HG03060 (cell line): ENCODE measurements at regions not wholly inside any gene's neighbourhood (a gene's known extent, or its start where the extent isn't known, plus 50 kb on each side); places are given as distances from the start of the nearest gene placed in this dataset.

Source experiments
- ATAC-seq: cut with Tn5 transposase; IDR thresholded peaks from one replicate; pipeline ENCODE4 v1.9.1; 2021; ENCODE audit warnings: low read depth, moderate number of reproducible peaks; ENCODE audit not compliant: unreplicated experiment

DNA sequence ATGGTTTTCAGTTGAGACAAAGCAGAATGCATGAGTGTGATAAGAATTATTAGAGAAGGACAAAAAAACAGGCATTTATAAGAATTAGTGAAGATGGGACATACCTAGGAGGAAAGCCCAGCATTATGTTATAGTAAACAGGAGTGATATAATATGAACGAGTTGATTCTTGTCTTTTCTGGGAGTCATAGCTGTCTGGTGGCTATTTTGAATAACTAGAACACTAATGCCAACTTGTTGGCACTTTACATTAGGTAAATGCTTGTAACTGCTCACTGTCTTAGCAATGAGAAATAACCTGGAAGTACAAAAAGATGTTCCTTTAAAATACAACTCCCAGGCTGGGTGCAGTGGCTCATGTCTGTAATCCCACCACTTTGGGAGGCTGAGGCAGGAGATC is 540.8 kb upstream of the SPHKAP start:
- ATAC-seq = no peak

DNA sequence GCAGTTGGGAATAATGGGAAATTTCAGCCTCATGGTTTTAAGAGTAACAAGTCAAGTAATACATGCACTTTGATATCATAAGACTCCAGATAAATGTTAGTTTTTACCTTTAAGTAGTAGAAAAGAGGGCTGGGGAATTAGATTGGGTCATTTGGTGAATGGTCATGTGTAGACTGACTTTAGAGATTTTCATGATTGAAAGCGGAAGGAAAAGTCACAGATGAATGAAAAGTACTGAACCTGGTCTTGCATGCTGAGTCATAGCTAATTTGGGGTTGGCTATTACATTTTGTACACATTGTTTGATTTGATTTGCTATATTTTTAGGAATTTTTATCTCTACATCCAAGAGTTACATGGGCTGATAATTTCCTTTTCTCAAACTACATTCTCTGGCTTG is 539.4 kb upstream of the SPHKAP start:
- ATAC-seq = no peak

DNA sequence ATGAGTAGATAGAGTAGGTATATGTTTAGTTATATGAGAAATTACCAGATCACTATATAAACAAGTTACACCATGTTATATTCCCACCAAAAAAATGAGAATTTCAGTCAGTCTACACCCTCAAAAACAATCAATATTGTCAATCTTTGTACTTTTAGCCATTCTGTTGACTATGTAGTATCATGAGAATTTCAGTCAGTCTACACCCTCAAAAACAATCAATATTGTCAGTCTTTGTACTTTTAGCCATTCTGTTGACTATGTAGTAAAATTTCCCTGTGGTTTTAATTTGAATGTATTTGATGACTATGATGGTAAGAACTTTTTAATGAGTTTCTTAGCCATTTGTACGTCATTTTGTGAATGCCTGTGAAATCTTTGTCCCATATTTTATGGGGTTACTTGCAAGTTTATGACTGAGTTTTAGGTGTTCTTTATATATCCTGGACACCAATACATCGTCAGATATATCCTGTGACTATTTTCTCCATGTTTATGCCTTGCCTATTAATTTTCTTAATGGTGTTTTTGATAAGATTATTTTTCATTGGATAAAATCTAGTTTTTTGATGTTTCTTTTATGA is 528.4 kb upstream of the SPHKAP start:
- ATAC-seq = no peak

GRCh38 chr2:228707846-228708245 is 526.4 kb upstream of the SPHKAP start:
- ATAC-seq = no peak

DNA sequence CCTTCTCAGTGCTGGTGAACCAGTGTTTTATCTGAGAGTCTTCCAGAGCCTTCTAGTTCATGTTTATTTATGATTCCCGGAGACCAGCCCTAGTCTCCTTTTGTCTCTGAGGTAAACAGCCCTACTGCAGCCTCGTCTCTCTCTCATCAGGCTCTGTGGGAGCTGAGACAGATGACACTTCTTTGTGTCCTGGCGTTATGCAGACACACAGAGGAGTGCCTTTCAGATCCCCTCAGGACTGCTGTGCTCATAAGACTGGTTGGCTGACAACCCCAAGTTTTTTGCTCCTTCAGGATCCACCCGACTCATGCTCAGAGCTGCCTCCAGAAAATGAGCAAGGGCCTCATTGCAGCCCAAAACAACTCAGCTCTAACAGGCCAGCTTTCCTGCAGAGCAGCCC is 523.8 kb upstream of the SPHKAP start:
- no peak for ATAC-seq

DNA sequence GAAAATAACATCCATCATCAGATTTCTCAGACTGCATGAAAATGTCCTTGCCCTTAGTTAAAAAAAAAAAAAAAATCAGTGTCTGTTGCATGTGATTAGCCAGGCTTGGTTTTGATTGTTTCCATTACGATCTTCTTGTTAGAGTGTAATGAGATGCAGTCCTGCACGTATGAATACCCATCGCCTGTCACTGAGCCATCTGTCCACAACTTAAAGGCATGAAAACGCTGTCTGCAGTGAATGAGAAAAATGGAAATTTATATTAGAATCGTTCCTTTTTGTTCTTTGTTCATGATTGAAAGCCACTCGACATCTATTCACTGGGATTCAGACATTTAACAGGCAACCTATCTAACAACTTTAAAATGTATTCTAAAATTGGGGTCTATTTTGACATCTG is 521.7 kb upstream of the SPHKAP start:
- no peak for ATAC-seq

DNA sequence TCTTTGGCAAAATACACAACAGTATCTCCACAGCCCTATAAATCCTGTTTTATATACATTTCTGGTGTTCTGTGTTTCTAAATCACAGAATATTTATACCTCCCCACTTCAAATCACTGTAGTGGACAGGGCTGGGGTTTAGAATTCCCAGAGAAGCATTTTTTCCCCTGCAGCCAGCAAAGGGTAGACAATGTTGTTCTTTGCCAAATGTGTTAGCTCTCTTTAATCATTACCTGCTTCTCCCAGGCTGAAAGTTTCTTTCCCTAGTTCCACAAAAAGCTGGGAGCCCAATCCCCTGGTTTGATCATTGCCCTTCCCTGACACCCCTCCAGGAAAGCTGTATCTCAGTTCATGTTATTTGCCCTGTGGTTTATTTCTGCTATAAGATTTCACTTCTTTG is 520.0 kb upstream of the SPHKAP start:
- no peak for ATAC-seq

DNA sequence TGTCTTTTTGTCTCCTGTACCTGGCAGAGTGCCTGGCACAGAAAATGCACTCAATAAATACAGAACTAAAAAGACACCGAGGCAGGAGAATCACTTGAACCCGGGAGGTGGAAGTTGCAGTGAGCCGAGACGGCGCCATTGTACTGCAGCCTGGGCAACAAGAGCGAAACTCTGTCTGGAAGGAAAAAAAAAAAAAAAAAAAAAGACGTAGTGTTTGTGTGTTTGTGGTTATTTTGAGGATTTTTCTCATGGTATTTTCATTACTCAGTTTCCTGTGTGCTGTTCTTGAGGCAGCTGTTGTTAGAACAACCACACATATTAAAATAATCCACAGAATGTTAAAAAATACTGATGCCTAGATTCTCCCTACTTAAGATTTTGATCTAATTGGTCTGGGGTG is 519.2 kb upstream of the SPHKAP start:
- no peak for ATAC-seq

DNA sequence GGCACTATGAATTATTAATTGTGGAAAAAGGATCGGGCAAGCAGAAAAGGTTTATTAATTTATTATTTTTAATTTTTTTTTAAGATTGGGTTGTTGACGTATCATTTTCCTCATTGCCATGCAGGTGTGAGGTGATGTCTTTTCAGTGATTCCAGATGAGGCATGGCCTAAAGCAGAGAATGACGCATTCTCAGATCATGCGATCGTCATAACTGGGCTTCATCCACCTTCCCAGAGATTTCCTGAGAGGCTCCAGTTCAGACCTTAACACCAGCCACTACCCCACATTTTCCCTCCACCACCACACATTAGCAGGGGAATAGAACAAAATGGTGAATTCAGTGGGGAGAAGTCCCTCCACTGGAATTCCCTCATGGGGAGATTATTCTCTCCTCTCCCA is 518.4 kb upstream of the SPHKAP start:
- ATAC-seq = no peak

- no peak for ATAC-seq
Measured at GRCh38 chr2:228699400-228699799, 517.9 kb upstream of the SPHKAP start.

- ATAC-seq = no peak
Measured at GRCh38 chr2:228698963-228699362, 517.5 kb upstream of the SPHKAP start.

DNA sequence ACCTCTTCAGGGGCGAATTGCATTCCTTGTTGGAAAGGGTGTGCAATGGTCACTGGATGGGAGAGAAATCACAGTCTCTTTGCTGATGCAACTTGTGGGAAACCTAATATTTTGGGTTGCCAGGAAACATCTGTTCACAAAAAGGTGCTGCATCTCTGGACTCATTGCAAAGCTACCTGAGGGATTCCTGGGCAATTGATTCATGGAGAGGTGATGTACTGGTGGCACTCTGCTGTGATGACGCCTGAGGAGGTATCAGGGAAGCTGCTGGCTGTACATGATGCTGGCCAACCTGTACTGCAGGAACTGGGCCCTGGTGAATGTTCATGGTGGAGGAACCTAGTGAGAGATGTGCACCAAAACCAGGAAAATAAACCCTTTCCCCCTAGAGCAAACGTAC is 516.0 kb upstream of the SPHKAP start:
- no peak for ATAC-seq

DNA sequence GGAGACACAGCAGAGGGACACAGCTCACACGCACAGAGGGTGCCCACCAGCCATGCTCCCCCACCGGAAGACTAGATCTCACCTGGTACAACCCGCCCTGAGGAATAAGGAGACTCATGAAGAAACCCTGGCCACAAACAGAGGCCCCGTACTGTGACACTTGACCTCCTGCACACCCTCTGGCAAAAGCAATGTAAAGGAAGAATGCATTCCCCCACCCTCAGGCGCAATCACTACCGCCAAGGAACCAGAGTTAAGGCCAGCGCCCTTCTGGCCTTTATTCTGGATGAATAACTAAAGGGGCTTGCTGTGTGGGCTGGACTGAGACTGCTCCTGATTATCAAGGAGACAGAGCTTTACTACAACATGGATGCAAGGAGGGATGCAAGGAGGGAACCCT is 509.2 kb upstream of the SPHKAP start:
- ATAC-seq = no peak

GRCh38 chr2:228689053-228689452 is 507.6 kb upstream of the SPHKAP start:
- no peak for ATAC-seq

DNA sequence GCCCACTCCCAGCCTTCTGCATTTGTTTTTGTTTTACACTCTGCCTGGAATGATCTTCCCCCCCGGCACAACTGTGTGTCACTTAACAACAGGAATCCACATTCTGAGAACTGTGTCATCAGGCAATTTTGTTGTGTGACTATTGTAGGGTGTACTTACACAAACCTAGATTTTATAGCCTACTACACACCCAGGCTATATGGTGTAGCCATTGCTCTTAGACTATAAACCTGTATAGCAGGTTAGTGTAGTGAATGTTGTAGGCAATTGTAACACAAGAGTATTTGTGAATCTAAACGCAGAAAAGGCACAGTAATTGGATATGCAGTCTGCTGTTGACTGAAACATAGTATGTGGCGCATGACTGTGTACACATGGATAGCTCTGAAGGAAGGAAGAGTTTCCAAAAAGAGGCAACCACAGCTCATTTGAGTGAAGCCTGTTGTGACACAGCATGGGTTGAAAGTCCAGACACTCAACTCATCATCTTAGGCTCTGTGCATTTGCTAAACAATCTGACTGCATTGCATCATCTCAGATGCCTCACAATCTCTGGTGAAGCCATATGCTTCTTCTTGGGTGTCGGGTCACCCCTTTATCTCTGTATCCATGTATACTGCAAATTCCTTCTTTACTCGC is 506.6 kb upstream of the SPHKAP start:
- no peak for ATAC-seq

DNA sequence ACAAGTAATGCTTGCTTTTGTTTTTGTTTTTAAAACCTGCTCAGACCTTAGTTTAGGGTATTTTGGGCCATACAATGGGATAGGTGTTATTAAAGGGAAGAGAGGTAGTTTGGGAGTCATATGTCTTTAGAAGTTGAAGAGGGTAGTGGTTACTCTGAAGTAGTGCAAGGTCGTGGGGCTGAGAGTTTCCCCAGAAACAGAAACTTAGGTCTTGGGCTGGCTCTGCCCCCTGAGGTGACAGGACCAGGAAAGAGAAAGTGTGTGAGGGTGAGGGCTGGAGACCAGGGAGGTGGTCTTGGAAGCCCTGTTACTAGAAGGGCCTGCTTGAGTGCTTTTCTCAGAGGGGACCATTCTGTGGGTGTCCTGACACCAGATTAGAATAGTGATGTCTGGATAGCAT is 500.5 kb upstream of the SPHKAP start:
- ATAC-seq = no peak

GRCh38 chr2:228681426-228681825 is 499.9 kb upstream of the SPHKAP start:
- ATAC-seq = no peak

DNA sequence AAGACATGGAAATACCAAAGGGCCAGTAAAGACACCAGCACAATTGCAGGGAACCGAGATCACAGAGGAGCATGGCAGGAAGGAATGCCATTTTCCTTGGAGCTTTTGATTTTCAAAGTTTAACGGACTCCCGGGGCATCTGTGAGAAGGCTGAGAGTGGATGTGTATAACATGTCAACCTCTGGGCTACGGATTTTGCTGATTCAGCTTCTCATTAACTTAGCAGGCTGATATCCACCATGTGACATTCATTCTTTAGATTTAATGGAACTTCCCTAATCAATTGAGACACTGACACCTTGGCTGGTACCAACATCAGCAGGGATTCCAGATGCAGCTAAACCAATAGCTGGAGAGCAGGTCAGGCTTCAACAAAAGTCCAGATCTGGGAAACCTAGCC is 496.6 kb upstream of the SPHKAP start:
- no peak for ATAC-seq

GRCh38 chr2:228675646-228676045 is 494.2 kb upstream of the SPHKAP start:
- no peak for ATAC-seq

DNA sequence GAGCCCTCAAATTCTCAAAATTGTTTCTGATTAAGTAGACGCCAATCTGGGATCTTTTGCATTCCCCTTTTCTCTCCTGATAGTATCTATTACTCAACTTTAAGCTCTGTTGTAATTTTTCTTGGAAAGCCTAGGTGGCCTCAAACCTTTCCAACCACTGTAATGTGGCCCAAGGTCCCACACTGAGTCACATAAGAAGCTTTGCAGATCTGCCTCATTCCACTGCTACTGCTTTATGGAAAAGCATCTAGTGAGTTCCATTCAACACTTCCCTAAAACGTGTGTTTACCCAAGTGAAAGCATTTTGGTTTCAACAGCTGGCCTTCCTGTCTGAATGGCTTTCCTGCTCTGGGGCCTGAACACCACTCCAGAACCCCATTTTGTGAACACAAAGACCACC is 493.6 kb upstream of the SPHKAP start:
- ATAC-seq = no peak

DNA sequence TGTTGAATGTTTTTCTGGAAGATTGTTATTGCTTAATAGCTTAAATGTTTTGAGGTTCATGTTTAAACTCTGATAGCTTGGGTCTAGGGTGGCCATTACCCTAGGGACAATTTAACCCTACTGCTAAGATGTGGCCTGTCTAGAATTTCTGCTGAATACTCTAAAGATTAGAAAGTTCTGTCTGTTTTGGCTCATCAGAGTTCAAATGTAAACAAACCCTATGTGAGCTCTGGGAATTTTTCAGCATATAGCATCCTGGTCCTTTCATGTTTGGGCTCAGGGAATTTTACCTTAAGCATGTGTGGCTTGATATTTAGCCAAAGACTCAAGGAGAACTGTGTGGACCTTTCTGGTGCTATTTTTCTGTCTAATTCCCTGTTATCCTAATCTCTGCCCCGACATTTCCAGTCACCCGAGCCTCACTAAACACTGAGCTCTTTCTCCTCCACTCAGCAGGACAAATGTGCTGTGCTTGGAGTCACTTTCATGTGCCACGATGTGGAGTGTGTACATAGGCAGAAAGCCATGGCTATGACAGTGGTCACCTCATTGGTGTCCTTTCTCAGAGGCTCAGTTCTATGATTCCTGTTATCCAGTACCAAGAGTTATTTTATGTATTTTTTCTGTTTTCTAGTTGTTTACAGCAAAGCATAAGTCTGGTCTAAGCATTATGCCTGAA is 492.5 kb upstream of the SPHKAP start:
- no peak for ATAC-seq

- no peak for ATAC-seq
Measured at GRCh38 chr2:228669690-228670089, 488.2 kb upstream of the SPHKAP start.
